Osteocyte (in vitro differentiated cells): ENCODE measurements at regions not wholly inside any gene's neighbourhood (a gene's known extent, or its start where the extent isn't known, plus 50 kb on each side); places are given as distances from the start of the nearest gene placed in this dataset.

Source experiments
- DNase-seq: peaks from one replicate; pipeline ENCODE4 v3.0.0; 2021; ENCODE audit warnings: mixed read lengths; ENCODE audit not compliant: unreplicated experiment; ENCODE audit errors: extremely low spot score
- H3K27ac Mint-ChIP-seq: one replicate; pipeline ENCODE4 v1.8.0; 2021; ENCODE audit warnings: mild to moderate bottlenecking, mixed read lengths; ENCODE audit not compliant: unreplicated experiment
- H3K27me3 Mint-ChIP-seq: one replicate; pipeline ENCODE4 v1.8.0; 2021; ENCODE audit warnings: mixed read lengths; ENCODE audit not compliant: unreplicated experiment
- H3K36me3 Mint-ChIP-seq: one replicate; pipeline ENCODE4 v1.8.0; 2021; ENCODE audit warnings: mixed read lengths; ENCODE audit not compliant: unreplicated experiment
- H3K4me1 Mint-ChIP-seq: one replicate; pipeline ENCODE4 v1.8.0; 2021; ENCODE audit warnings: mixed read lengths; ENCODE audit not compliant: unreplicated experiment
- H3K4me3 Mint-ChIP-seq: one replicate; pipeline ENCODE4 v1.8.0; 2021; ENCODE audit warnings: mild to moderate bottlenecking, moderate library complexity, mixed read lengths; ENCODE audit not compliant: unreplicated experiment
- H3K9me3 Mint-ChIP-seq: one replicate; pipeline ENCODE4 v1.8.0; 2021; ENCODE audit warnings: mixed read lengths; ENCODE audit not compliant: unreplicated experiment
- CTCF ChIP-seq: fragments of 200-600 bp; sonication (generic); IDR thresholded peaks from 2 replicates; pipeline ENCODE4 v1.5.0; 2021; ENCODE audit warnings: antibody characterized with exemption, mild to moderate bottlenecking, moderate library complexity

GRCh38 chr6:19432966-19433498 is 404.1 kb upstream of the ID4 start:
- no peak for TF ChIP-seq CTCF
- H3K4me3 Mint-ChIP-seq = no peak overlapping the region
- peaks cover 3% of the 10 kb centered on the region for H3K4me1 Mint-ChIP-seq
- peak overlapping the region; percentile 5 for H3K27ac Mint-ChIP-seq
- no peaks in the 10 kb centered on the region for H3K36me3 Mint-ChIP-seq
- no peak for DNase-seq
- H3K9me3 Mint-ChIP-seq = peaks cover 6% of the 10 kb centered on the region
- no peaks in the 10 kb centered on the region for H3K27me3 Mint-ChIP-seq

- H3K27ac Mint-ChIP-seq = no peak overlapping the region
- H3K36me3 Mint-ChIP-seq = no peaks in the 10 kb centered on the region
- TF ChIP-seq CTCF = no peak
- no peak overlapping the region for H3K4me3 Mint-ChIP-seq
- peaks cover 3% of the 10 kb centered on the region for H3K4me1 Mint-ChIP-seq
- peaks cover 6% of the 10 kb centered on the region for H3K9me3 Mint-ChIP-seq
- no peaks in the 10 kb centered on the region for H3K27me3 Mint-ChIP-seq
- no peak for DNase-seq
Observed at GRCh38 chr6:19434065-19434464, 403.1 kb upstream of the ID4 start.

- H3K36me3 Mint-ChIP-seq = no peaks in the 10 kb centered on the region
- peaks cover 6% of the 10 kb centered on the region for H3K9me3 Mint-ChIP-seq
- H3K4me1 Mint-ChIP-seq = peaks cover 3% of the 10 kb centered on the region
- no peak overlapping the region for H3K27ac Mint-ChIP-seq
- DNase-seq = no peak
- no peak overlapping the region for H3K4me3 Mint-ChIP-seq
- TF ChIP-seq CTCF = no peak
- no peaks in the 10 kb centered on the region for H3K27me3 Mint-ChIP-seq
Observed at GRCh38 chr6:19435755-19436154, 401.4 kb upstream of the ID4 start.

GRCh38 chr6:19438566-19439353 is 398.4 kb upstream of the ID4 start:
- no peaks in the 10 kb centered on the region for H3K4me1 Mint-ChIP-seq
- no peak overlapping the region for H3K4me3 Mint-ChIP-seq
- TF ChIP-seq CTCF = no peak
- no peaks in the 10 kb centered on the region for H3K36me3 Mint-ChIP-seq
- no peaks in the 10 kb centered on the region for H3K27me3 Mint-ChIP-seq
- DNase-seq = no peak
- no peak overlapping the region for H3K27ac Mint-ChIP-seq
- peaks cover 6% of the 10 kb centered on the region for H3K9me3 Mint-ChIP-seq

- Mint-ChIP-seq H3K27me3 (no peaks in the 10 kb centered on the region), H3K4me3 (no peak overlapping the region), H3K9me3 (peaks cover 6% of the 10 kb centered on the region), H3K27ac (no peak overlapping the region), H3K4me1 (peaks cover 4% of the 10 kb centered on the region), H3K36me3 (no peaks in the 10 kb centered on the region)
- no peak for TF ChIP-seq CTCF
- DNase-seq = no peak
Observed at GRCh38 chr6:19440531-19440930, 396.6 kb upstream of the ID4 start.
